Astrocyte of the hippocampus (primary cell): ENCODE measurements at regions not wholly inside any gene's neighbourhood (a gene's known extent, or its start where the extent isn't known, plus 50 kb on each side); places are given as distances from the start of the nearest gene placed in this dataset.

Experiments
- DNase-seq: peaks from one replicate; pipeline ENCODE4 v3.0.0; 2011; ENCODE audit warnings: low read depth, low spot score

GRCh38 chr11:95389427-95389826 is 158.4 kb upstream of the SESN3 start:
- no peak for DNase-seq

GRCh38 chr11:95388086-95388485 is 157.1 kb upstream of the SESN3 start:
- DNase-seq = no peak

GRCh38 chr11:95387325-95387724 is 156.3 kb upstream of the SESN3 start:
- no peak for DNase-seq

- DNase-seq = no peak
Measured at GRCh38 chr11:95385577-95385976, 154.6 kb upstream of the SESN3 start.

GRCh38 chr11:95379479-95379878 is 148.5 kb upstream of the SESN3 start:
- DNase-seq = no peak

GRCh38 chr11:95378789-95379188 is 147.8 kb upstream of the SESN3 start:
- no peak for DNase-seq

- DNase-seq = peak; percentile 29
Measured at GRCh38 chr11:95378111-95378510, 147.1 kb upstream of the SESN3 start.

GRCh38 chr11:95375886-95376285 is 144.9 kb upstream of the SESN3 start:
- DNase-seq = peak; percentile 86

- no peak for DNase-seq
Measured at GRCh38 chr11:95375451-95375850, 144.4 kb upstream of the SESN3 start.

- no peak for DNase-seq
Measured at GRCh38 chr11:95374105-95374504, 143.1 kb upstream of the SESN3 start.

GRCh38 chr11:95373241-95373640 is 142.2 kb upstream of the SESN3 start:
- DNase-seq = no peak

GRCh38 chr11:95372097-95372656 is 141.2 kb upstream of the SESN3 start:
- DNase-seq = no peak

- DNase-seq = no peak
Measured at GRCh38 chr11:95371153-95371552, 140.2 kb upstream of the SESN3 start.

- no peak for DNase-seq
Measured at GRCh38 chr11:95367726-95368125, 136.7 kb upstream of the SESN3 start.

- DNase-seq = no peak
Measured at GRCh38 chr11:95365348-95365747, 134.3 kb upstream of the SESN3 start.

GRCh38 chr11:95364324-95365295 is 133.6 kb upstream of the SESN3 start:
- peak; percentile 71 for DNase-seq

GRCh38 chr11:95363708-95364107 is 132.7 kb upstream of the SESN3 start:
- DNase-seq = no peak

- DNase-seq = no peak
Measured at GRCh38 chr11:95363164-95363563, 132.2 kb upstream of the SESN3 start.

- DNase-seq = no peak
Measured at GRCh38 chr11:95361180-95361579, 130.2 kb upstream of the SESN3 start.

- no peak for DNase-seq
Measured at GRCh38 chr11:95360377-95361075, 129.5 kb upstream of the SESN3 start.

- DNase-seq = no peak
Measured at GRCh38 chr11:95359756-95360155, 128.8 kb upstream of the SESN3 start.

GRCh38 chr11:95359341-95359663 is 128.3 kb upstream of the SESN3 start:
- no peak for DNase-seq
